ENCODE measurements at regions not wholly inside any gene's neighbourhood (a gene's known extent, or its start where the extent isn't known, plus 50 kb on each side); places are given as distances from the start of the nearest gene placed in this dataset.

DNA sequence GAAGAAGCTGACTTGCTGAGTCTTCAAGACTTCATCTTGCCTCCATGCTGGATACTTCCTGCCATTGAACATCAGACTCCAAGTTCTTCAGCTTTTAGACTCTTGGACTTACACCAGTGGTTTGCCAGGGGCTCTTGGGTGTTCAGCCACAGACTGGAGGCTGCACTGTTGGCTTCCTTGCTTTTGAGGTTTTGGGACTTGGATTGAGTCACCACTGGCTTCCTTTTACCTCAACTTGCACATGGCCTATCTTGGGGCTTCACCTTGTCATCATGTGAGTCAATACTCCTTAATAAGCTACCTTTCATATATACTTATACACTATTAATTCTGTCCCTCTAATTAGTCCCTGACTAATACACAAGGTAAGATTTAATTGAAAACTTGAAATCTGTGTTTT lies 361.7 kb upstream of the SEMA3C start:
- no peak for DNase-seq (ENCODE audit: low spot score)
- CTCF ChIA-PET = no interaction called here
- H3K27ac Mint-ChIP-seq = no peak overlapping the region
- TF ChIP-seq ZNF219 (CRISPR knock-in tag; IDR thresholded peaks at IDR 0.05; ENCODE audit: borderline replicate concordance) = no peak
- TF ChIP-seq GABPB1 (CRISPR knock-in tag; IDR thresholded peaks at IDR 0.05) = no peak
- TF ChIP-seq ZNF138 (CRISPR knock-in tag; conservative IDR thresholded peaks at IDR 0.05) = no peak
- no peak for TF ChIP-seq TEAD1 (CRISPR knock-in tag; IDR thresholded peaks at IDR 0.05)
- TF ChIP-seq SMAD4 (CRISPR knock-in tag; IDR thresholded peaks at IDR 0.05) = no peak
- TF ChIP-seq ATF1 (CRISPR knock-in tag; IDR thresholded peaks at IDR 0.05) = no peak
- H3K9me3 Mint-ChIP-seq = peaks cover 25% of the 10 kb centered on the region
- no peak overlapping the region for H3K4me3 Mint-ChIP-seq
- POLR2A ChIA-PET = no interaction called here
- no peak for ATAC-seq
- 0 out of 2 replicates have a peak, but pooled peaks cover under 1% of the 10 kb centered on the region for H3K36me3 Mint-ChIP-seq
- H3K27me3 Mint-ChIP-seq (ENCODE audit: low read depth) = no peaks in the 10 kb centered on the region
- no peaks in the 10 kb centered on the region for H3K4me1 Mint-ChIP-seq

DNA sequence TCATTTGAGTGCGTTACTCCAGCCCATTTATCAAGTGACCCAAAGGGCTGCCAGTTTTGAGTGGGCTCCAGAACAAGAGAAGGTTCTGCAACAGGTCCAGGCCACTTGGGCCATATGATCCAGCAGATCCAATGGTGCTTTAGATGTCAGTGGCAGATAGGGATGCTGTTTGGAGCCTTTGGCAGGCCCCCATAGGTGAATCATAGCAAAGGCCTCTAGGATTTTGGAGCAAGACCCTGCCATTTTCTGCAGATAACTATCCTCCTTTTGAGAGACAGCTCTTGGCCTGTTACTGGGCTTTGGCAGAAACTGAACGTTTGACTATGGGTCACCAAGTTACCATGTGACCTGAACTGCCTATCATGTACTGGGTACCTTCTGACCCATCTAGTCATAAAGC lies 358.8 kb upstream of the SEMA3C start:
- Mint-ChIP-seq H3K9me3 (peaks cover 20% of the 10 kb centered on the region), H3K4me1 (peaks cover 8% of the 10 kb centered on the region), H3K4me3 (no peak overlapping the region), H3K36me3 (no peaks in the 10 kb centered on the region), H3K27me3 (ENCODE audit: low read depth) (no peaks in the 10 kb centered on the region), H3K27ac (no peak overlapping the region)
- CTCF ChIA-PET = no interaction called here
- no peak for DNase-seq (ENCODE audit: low spot score)
- ATAC-seq = no peak
- POLR2A ChIA-PET = no interaction called here
- TF ChIP-seq, protein P1, sequence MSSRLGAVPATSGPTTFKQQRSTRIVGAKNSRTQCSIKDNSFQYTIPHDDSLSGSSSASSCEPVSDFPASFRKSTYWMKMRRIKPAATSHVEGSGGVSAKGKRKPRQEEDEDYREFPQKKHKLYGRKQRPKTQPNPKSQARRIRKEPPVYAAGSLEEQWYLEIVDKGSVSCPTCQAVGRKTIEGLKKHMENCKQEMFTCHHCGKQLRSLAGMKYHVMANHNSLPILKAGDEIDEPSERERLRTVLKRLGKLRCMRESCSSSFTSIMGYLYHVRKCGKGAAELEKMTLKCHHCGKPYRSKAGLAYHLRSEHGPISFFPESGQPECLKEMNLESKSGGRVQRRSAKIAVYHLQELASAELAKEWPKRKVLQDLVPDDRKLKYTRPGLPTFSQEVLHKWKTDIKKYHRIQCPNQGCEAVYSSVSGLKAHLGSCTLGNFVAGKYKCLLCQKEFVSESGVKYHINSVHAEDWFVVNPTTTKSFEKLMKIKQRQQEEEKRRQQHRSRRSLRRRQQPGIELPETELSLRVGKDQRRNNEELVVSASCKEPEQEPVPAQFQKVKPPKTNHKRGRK (CRISPR knock-in tag; IDR thresholded peaks at IDR 0.05; ENCODE audit: borderline replicate concordance) = no peak
- TF ChIP-seq HMGA2 (CRISPR knock-in tag; IDR thresholded peaks at IDR 0.05) = no peak
- TF ChIP-seq IRF2 (CRISPR knock-in tag; IDR thresholded peaks at IDR 0.05; ENCODE audit: borderline replicate concordance, low read depth) = no peak
- no peak for TF ChIP-seq RORB (CRISPR knock-in tag; IDR thresholded peaks at IDR 0.05)
- TF ChIP-seq FOXP1 (CRISPR knock-in tag; IDR thresholded peaks at IDR 0.05; ENCODE audit: borderline replicate concordance) = no peak
- no peak for TF ChIP-seq ESRRA (CRISPR knock-in tag; IDR thresholded peaks at IDR 0.05; ENCODE audit: borderline replicate concordance)
- TF ChIP-seq EMX1 (CRISPR knock-in tag; IDR thresholded peaks at IDR 0.05) = no peak
- no peak for TF ChIP-seq OVOL2 (CRISPR knock-in tag; IDR thresholded peaks at IDR 0.05; ENCODE audit: borderline replicate concordance)
- TF ChIP-seq, protein P2, sequence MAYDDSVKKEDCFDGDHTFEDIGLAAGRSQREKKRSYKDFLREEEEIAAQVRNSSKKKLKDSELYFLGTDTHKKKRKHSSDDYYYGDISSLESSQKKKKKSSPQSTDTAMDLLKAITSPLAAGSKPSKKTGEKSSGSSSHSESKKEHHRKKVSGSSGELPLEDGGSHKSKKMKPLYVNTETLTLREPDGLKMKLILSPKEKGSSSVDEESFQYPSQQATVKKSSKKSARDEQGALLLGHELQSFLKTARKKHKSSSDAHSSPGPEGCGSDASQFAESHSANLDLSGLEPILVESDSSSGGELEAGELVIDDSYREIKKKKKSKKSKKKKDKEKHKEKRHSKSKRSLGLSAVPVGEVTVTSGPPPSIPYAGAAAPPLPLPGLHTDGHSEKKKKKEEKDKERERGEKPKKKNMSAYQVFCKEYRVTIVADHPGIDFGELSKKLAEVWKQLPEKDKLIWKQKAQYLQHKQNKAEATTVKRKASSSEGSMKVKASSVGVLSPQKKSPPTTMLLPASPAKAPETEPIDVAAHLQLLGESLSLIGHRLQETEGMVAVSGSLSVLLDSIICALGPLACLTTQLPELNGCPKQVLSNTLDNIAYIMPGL (CRISPR knock-in tag; IDR thresholded peaks at IDR 0.05) = no peak
- TF ChIP-seq, protein P3, sequence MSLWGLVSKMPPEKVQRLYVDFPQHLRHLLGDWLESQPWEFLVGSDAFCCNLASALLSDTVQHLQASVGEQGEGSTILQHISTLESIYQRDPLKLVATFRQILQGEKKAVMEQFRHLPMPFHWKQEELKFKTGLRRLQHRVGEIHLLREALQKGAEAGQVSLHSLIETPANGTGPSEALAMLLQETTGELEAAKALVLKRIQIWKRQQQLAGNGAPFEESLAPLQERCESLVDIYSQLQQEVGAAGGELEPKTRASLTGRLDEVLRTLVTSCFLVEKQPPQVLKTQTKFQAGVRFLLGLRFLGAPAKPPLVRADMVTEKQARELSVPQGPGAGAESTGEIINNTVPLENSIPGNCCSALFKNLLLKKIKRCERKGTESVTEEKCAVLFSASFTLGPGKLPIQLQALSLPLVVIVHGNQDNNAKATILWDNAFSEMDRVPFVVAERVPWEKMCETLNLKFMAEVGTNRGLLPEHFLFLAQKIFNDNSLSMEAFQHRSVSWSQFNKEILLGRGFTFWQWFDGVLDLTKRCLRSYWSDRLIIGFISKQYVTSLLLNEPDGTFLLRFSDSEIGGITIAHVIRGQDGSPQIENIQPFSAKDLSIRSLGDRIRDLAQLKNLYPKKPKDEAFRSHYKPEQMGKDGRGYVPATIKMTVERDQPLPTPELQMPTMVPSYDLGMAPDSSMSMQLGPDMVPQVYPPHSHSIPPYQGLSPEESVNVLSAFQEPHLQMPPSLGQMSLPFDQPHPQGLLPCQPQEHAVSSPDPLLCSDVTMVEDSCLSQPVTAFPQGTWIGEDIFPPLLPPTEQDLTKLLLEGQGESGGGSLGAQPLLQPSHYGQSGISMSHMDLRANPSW (CRISPR knock-in tag; conservative IDR thresholded peaks at IDR 0.05; ENCODE audit: low read depth) = no peak
- no peak for TF ChIP-seq ELF4 (CRISPR knock-in tag; IDR thresholded peaks at IDR 0.05; ENCODE audit: low read depth)
- TF ChIP-seq, protein P4, sequence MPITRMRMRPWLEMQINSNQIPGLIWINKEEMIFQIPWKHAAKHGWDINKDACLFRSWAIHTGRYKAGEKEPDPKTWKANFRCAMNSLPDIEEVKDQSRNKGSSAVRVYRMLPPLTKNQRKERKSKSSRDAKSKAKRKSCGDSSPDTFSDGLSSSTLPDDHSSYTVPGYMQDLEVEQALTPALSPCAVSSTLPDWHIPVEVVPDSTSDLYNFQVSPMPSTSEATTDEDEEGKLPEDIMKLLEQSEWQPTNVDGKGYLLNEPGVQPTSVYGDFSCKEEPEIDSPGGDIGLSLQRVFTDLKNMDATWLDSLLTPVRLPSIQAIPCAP (CRISPR knock-in tag; IDR thresholded peaks at IDR 0.05) = no peak
- TF ChIP-seq, protein P5, sequence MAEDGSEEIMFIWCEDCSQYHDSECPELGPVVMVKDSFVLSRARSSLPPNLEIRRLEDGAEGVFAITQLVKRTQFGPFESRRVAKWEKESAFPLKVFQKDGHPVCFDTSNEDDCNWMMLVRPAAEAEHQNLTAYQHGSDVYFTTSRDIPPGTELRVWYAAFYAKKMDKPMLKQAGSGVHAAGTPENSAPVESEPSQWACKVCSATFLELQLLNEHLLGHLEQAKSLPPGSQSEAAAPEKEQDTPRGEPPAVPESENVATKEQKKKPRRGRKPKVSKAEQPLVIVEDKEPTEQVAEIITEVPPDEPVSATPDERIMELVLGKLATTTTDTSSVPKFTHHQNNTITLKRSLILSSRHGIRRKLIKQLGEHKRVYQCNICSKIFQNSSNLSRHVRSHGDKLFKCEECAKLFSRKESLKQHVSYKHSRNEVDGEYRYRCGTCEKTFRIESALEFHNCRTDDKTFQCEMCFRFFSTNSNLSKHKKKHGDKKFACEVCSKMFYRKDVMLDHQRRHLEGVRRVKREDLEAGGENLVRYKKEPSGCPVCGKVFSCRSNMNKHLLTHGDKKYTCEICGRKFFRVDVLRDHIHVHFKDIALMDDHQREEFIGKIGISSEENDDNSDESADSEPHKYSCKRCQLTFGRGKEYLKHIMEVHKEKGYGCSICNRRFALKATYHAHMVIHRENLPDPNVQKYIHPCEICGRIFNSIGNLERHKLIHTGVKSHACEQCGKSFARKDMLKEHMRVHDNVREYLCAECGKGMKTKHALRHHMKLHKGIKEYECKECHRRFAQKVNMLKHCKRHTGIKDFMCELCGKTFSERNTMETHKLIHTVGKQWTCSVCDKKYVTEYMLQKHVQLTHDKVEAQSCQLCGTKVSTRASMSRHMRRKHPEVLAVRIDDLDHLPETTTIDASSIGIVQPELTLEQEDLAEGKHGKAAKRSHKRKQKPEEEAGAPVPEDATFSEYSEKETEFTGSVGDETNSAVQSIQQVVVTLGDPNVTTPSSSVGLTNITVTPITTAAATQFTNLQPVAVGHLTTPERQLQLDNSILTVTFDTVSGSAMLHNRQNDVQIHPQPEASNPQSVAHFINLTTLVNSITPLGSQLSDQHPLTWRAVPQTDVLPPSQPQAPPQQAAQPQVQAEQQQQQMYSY (CRISPR knock-in tag; IDR thresholded peaks at IDR 0.05) = no peak
- TF ChIP-seq GTF2I (CRISPR knock-in tag; conservative IDR thresholded peaks at IDR 0.05) = no peak
- TF ChIP-seq NFATC4 (CRISPR knock-in tag; IDR thresholded peaks at IDR 0.05) = no peak
- TF ChIP-seq FOXJ3 (CRISPR knock-in tag; IDR thresholded peaks at IDR 0.05; ENCODE audit: borderline replicate concordance) = no peak
- no peak for TF ChIP-seq GRHL2 (CRISPR knock-in tag; IDR thresholded peaks at IDR 0.05; ENCODE audit: insufficient replicate concordance, severe bottlenecking)
- TF ChIP-seq, protein P6, sequence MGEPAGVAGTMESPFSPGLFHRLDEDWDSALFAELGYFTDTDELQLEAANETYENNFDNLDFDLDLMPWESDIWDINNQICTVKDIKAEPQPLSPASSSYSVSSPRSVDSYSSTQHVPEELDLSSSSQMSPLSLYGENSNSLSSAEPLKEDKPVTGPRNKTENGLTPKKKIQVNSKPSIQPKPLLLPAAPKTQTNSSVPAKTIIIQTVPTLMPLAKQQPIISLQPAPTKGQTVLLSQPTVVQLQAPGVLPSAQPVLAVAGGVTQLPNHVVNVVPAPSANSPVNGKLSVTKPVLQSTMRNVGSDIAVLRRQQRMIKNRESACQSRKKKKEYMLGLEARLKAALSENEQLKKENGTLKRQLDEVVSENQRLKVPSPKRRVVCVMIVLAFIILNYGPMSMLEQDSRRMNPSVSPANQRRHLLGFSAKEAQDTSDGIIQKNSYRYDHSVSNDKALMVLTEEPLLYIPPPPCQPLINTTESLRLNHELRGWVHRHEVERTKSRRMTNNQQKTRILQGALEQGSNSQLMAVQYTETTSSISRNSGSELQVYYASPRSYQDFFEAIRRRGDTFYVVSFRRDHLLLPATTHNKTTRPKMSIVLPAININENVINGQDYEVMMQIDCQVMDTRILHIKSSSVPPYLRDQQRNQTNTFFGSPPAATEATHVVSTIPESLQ (CRISPR knock-in tag; IDR thresholded peaks at IDR 0.05) = no peak
